ENCODE measurements at regions not wholly inside any gene's neighbourhood (a gene's known extent, or its start where the extent isn't known, plus 50 kb on each side); places are given as distances from the start of the nearest gene placed in this dataset.
"Not testable (repeated sequence)": the region's sequence is repeated elsewhere in the genome, so short reads cannot be mapped to it uniquely, and the experiment has no call there.

DNA sequence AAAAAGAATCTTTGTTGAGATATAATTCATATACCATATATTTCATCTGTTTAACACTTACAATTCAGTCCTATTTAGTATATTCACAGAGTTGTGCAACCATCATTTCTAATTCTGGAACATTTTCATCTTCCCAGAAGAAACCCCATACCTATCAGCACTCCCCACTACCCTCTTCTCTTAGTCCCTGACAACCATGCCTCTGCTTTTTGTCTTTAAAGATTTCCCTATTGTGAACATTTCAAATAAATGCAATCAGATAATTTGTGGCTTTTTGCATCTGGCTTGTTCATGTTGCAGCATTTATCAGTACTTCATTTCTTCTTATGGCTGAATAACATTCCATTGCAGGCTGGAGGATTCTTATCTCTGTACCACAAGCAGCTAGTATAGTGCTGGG, 305.9 kb upstream of the MEX3C start:
- in situ Hi-C loops (cut with HindIII; ENCODE audit: low pct_ligation_motif_present, low sequenced_read_pairs) = no loop called here
- no peaks in the 10 kb centered on the region for H3K27me3 ChIP-seq (replicated peaks)
- H3K4me3 ChIP-seq (ENCODE audit: low read depth, low read length) = no peak overlapping the region
- H3K36me3 ChIP-seq (replicated peaks) = no peaks in the 10 kb centered on the region
- no peak for DNase-seq
- TF ChIP-seq, protein P1, sequence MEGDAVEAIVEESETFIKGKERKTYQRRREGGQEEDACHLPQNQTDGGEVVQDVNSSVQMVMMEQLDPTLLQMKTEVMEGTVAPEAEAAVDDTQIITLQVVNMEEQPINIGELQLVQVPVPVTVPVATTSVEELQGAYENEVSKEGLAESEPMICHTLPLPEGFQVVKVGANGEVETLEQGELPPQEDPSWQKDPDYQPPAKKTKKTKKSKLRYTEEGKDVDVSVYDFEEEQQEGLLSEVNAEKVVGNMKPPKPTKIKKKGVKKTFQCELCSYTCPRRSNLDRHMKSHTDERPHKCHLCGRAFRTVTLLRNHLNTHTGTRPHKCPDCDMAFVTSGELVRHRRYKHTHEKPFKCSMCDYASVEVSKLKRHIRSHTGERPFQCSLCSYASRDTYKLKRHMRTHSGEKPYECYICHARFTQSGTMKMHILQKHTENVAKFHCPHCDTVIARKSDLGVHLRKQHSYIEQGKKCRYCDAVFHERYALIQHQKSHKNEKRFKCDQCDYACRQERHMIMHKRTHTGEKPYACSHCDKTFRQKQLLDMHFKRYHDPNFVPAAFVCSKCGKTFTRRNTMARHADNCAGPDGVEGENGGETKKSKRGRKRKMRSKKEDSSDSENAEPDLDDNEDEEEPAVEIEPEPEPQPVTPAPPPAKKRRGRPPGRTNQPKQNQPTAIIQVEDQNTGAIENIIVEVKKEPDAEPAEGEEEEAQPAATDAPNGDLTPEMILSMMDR (IDR thresholded peaks at IDR 0.05; ENCODE audit: low read depth, low read length, missing control alignments) = no peak
- H3K27ac ChIP-seq = no peak overlapping the region

- Histone ChIP-seq H3K4me3 (ENCODE audit: low read depth, low read length) (no peak overlapping the region), H3K27me3 (replicated peaks) (no peaks in the 10 kb centered on the region), H3K27ac (no peak overlapping the region), H3K36me3 (replicated peaks) (no peaks in the 10 kb centered on the region)
- DNase-seq = no peak
- in situ Hi-C loops (cut with HindIII; ENCODE audit: low pct_ligation_motif_present, low sequenced_read_pairs) = no loop called here
- TF ChIP-seq, protein P1 (IDR thresholded peaks at IDR 0.05; ENCODE audit: low read depth, low read length, missing control alignments) = no peak
These were observed 309.3 kb upstream of the MEX3C start for GRCh38 chr18:51506811-51507210.

GRCh38 chr18:51508410-51508809, 310.9 kb upstream of the MEX3C start:
- DNase-seq; H3K27me3 ChIP-seq (replicated peaks); in situ Hi-C loops (cut with HindIII; ENCODE audit: low pct_ligation_motif_present, low sequenced_read_pairs); H3K27ac ChIP-seq; H3K36me3 ChIP-seq (replicated peaks); H3K4me3 ChIP-seq (ENCODE audit: low read depth, low read length): not testable (repeated sequence)

DNA sequence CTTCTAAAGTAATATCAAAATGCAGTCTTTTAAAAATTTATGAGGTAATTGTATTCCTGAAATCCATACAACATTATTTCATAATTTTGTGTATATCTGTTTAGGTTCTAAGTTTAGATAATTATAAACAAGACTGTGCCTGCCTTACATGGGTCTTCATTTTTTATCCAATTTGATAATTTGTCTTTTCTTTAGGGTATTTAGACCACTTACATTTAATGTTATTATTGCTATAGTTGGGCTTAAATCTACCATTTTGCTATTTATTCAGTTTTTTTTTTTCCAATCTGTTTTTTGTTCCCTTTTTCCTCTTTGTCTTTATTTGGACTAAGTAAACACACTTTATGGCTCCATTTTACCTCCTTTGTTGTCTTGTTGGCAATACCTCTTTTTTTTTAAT, 312.5 kb upstream of the MEX3C start:
- Histone ChIP-seq H3K27me3 (replicated peaks) (no peaks in the 10 kb centered on the region), H3K36me3 (replicated peaks) (no peaks in the 10 kb centered on the region), H3K4me3 (ENCODE audit: low read depth, low read length) (no peak overlapping the region), H3K27ac (no peak overlapping the region)
- TF ChIP-seq, protein P1 (IDR thresholded peaks at IDR 0.05; ENCODE audit: low read depth, low read length, missing control alignments) = no peak
- in situ Hi-C loops (cut with HindIII; ENCODE audit: low pct_ligation_motif_present, low sequenced_read_pairs) = no loop called here
- DNase-seq = no peak

DNA sequence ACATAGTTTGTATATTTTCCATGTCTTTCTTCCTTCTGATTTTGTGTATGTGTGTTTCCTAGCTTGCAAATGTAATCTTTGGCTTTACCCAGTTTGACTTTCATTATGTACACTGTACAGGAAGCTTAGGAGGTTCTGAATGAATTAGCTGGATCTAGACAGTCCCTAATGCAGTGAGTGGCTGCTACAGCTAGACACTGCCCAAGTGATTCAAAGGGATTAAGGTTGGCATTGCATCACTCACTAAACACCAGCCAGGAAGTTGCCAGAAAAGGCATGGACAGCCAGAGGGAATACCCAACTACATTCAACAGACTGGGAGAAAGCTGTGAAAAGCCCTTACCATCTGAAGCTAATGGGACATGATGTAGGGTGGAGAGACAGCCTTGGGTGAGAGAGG, 316.0 kb upstream of the MEX3C start:
- H3K36me3 ChIP-seq (replicated peaks) = no peaks in the 10 kb centered on the region
- DNase-seq = no peak
- H3K27me3 ChIP-seq (replicated peaks) = no peaks in the 10 kb centered on the region
- in situ Hi-C loops (cut with HindIII; ENCODE audit: low pct_ligation_motif_present, low sequenced_read_pairs) = no loop called here
- no peak overlapping the region for H3K27ac ChIP-seq
- TF ChIP-seq, protein P1 (IDR thresholded peaks at IDR 0.05; ENCODE audit: low read depth, low read length, missing control alignments) = no peak
- no peak overlapping the region for H3K4me3 ChIP-seq (ENCODE audit: low read depth, low read length)

DNA sequence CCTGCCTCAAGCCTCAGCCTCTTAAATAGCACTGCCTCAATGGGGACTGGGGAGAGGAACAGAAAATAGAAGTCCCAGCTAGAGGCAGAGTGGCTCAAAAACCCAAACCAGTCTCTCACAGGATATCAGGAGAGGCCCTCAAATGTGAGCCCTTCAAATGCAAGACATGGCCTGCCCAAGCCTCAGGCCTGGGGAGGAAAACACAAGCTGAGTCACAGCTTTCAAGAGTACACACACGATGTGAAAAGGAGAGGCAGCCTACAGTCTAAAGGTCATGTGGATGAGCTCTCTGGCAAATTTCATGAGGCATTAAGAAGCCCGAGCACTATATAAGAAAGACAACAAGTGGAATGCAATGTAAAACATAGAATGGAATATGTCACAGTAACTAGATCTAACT, 316.6 kb upstream of the MEX3C start:
- DNase-seq = no peak
- Histone ChIP-seq H3K27me3 (replicated peaks) (no peaks in the 10 kb centered on the region), H3K4me3 (ENCODE audit: low read depth, low read length) (no peak overlapping the region), H3K27ac (no peak overlapping the region), H3K36me3 (replicated peaks) (no peaks in the 10 kb centered on the region)
- in situ Hi-C loops (cut with HindIII; ENCODE audit: low pct_ligation_motif_present, low sequenced_read_pairs) = no loop called here
- TF ChIP-seq, protein P1 (IDR thresholded peaks at IDR 0.05; ENCODE audit: low read depth, low read length, missing control alignments) = no peak

All from brain microvascular endothelial cell (primary cell).